KMS-11 (cell line): ENCODE measurements at regions not wholly inside any gene's neighbourhood (a gene's known extent, or its start where the extent isn't known, plus 50 kb on each side); places are given as distances from the start of the nearest gene placed in this dataset.

Experiments used
- H2AFZ ChIP-seq: fragments of 200-600 bp; sonication (generic); 2 replicates; pipeline ENCODE4 v1.6.1; 2016; ENCODE audit warnings: antibody characterized with exemption, mixed run types, low read depth
- H3K27ac ChIP-seq: fragments of 200-600 bp; sonication (generic); 2 replicates; pipeline ENCODE4 v1.6.1; 2016; ENCODE audit warnings: mild to moderate bottlenecking, mixed run types
- H3K27me3 ChIP-seq: fragments of 200-600 bp; sonication (generic); 2 replicates; pipeline ENCODE4 v1.6.1; 2017; ENCODE audit warnings: mild to moderate bottlenecking, low read depth, mixed run types, moderate library complexity; ENCODE audit not compliant: insufficient read depth
- H3K36me3 ChIP-seq: fragments of 200-600 bp; sonication (generic); 2 replicates; pipeline ENCODE4 v1.6.1; 2017; ENCODE audit warnings: mild to moderate bottlenecking, mixed run types; ENCODE audit not compliant: insufficient read depth
- H3K4me1 ChIP-seq: fragments of 200-600 bp; sonication (generic); 2 replicates; pipeline ENCODE4 v1.6.1; 2016; ENCODE audit warnings: mild to moderate bottlenecking, low read depth, mixed run types; ENCODE audit not compliant: poor library complexity, severe bottlenecking
- H3K4me2 ChIP-seq: fragments of 200-600 bp; sonication (generic); 2 replicates; pipeline ENCODE4 v1.7.0; 2016; ENCODE audit warnings: mild to moderate bottlenecking, mixed run types
- H3K4me3 ChIP-seq: fragments of 200-600 bp; sonication (generic); IDR thresholded peaks from 2 replicates; pipeline ENCODE4 v1.6.1; 2017; ENCODE audit warnings: low read depth, low read length, mixed read lengths; ENCODE audit not compliant: insufficient read depth
- H3K79me2 ChIP-seq: fragments of 200-600 bp; sonication (generic); 2 replicates; pipeline ENCODE4 v1.6.1; 2016; ENCODE audit warnings: low read depth, mixed run types; ENCODE audit not compliant: insufficient read depth
- H3K9ac ChIP-seq: fragments of 200-600 bp; sonication (generic); 2 replicates; pipeline ENCODE4 v1.6.1; 2016; ENCODE audit warnings: mild to moderate bottlenecking, mixed run types
- H4K20me1 ChIP-seq: fragments of 200-600 bp; sonication (generic); 2 replicates; pipeline ENCODE4 v1.6.1; 2016; ENCODE audit warnings: mild to moderate bottlenecking, mixed run types; ENCODE audit not compliant: insufficient read depth
- TF ChIP-seq, protein P1 (sequence below): fragments of 200-600 bp; sonication (generic); conservative IDR thresholded peaks from 2 replicates; pipeline ENCODE4 v1.6.1; 2017; ENCODE audit warnings: low read depth, mild to moderate bottlenecking, antibody characterized with exemption, low read length, moderate library complexity, mixed read lengths

DNA sequence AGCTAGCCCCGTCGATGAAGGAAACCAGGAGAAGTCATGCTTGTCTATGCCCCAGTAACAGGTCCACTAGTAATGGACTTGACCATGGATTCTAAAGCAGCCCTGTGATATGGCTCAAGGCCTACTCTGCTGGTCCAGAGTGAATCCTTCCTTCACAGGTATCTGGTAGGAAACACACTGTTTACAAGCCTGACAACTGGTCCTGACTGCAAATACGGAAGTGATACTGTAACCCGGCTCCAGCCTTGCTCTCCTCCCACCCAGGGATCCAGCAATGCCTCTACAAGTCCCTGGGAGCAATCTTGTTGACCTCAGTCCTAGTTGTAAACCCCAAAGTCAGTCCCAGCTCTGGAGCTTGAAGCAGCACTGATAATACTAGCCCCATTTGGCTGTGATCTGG lies 239.2 kb upstream of the GRID2 start:
- no peaks in the 10 kb centered on the region for H3K36me3 ChIP-seq
- H3K79me2 ChIP-seq: no peaks in the 10 kb centered on the region
- no peak overlapping the region for H3K4me2 ChIP-seq
- H3K27me3 ChIP-seq: no peaks in the 10 kb centered on the region
- H3K4me1 ChIP-seq: no peaks in the 10 kb centered on the region
- no peaks in the 10 kb centered on the region; the same call in 1 of the 2 replicates for H4K20me1 ChIP-seq
- H3K27ac ChIP-seq: no peak overlapping the region
- H3K9ac ChIP-seq: no peak overlapping the region
- H2AFZ ChIP-seq: no peak overlapping the region
- H3K4me3 ChIP-seq: no peak overlapping the region
- TF ChIP-seq, protein P1, sequence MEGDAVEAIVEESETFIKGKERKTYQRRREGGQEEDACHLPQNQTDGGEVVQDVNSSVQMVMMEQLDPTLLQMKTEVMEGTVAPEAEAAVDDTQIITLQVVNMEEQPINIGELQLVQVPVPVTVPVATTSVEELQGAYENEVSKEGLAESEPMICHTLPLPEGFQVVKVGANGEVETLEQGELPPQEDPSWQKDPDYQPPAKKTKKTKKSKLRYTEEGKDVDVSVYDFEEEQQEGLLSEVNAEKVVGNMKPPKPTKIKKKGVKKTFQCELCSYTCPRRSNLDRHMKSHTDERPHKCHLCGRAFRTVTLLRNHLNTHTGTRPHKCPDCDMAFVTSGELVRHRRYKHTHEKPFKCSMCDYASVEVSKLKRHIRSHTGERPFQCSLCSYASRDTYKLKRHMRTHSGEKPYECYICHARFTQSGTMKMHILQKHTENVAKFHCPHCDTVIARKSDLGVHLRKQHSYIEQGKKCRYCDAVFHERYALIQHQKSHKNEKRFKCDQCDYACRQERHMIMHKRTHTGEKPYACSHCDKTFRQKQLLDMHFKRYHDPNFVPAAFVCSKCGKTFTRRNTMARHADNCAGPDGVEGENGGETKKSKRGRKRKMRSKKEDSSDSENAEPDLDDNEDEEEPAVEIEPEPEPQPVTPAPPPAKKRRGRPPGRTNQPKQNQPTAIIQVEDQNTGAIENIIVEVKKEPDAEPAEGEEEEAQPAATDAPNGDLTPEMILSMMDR: no peak

GRCh38 chr4:92066485-92066884 lies 237.3 kb upstream of the GRID2 start:
- TF ChIP-seq, protein P1: no peak
- Histone ChIP-seq H3K4me2 (no peak overlapping the region), H3K4me3 (no peak overlapping the region), H3K36me3 (no peaks in the 10 kb centered on the region), H3K79me2 (no peaks in the 10 kb centered on the region), H3K27me3 (no peaks in the 10 kb centered on the region), H3K4me1 (no peaks in the 10 kb centered on the region), H2AFZ (no peak overlapping the region), H3K27ac (no peak overlapping the region), H4K20me1 (no peaks in the 10 kb centered on the region; the same call in 1 of the 2 replicates), H3K9ac (no peak overlapping the region; the same call in 1 of the 2 replicates)

DNA sequence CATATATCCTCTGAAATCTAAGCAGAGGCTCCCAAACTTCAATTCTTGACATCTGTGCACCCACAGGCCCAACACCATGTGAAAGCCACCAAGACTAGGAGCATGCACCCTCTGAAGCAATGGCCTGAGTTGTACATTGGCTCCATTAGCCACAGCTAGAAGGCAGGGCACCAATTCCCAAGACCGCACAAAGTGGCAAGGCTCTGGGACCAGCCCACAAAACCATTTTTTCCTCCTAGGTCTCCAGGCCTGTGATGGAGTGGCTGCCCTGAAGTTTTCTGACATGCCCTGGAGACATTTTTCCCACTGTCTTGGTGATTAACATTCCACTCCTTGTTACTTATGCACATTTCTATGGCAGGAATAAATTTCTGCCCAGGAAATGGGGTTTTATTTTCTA lies 232.2 kb upstream of the GRID2 start:
- TF ChIP-seq, protein P1: no peak
- Histone ChIP-seq H3K79me2 (no peaks in the 10 kb centered on the region), H4K20me1 (no peaks in the 10 kb centered on the region), H3K9ac (no peak overlapping the region), H2AFZ (no peak overlapping the region), H3K27me3 (no peaks in the 10 kb centered on the region), H3K4me1 (no peaks in the 10 kb centered on the region), H3K27ac (no peak overlapping the region), H3K4me3 (no peak overlapping the region), H3K36me3 (no peaks in the 10 kb centered on the region), H3K4me2 (no peak overlapping the region)

GRCh38 chr4:92074839-92075238 lies 228.9 kb upstream of the GRID2 start:
- Histone ChIP-seq H3K4me1 (no peaks in the 10 kb centered on the region), H3K27ac (no peak overlapping the region)
- TF ChIP-seq, protein P1: no peak

More at GRCh38 chr4:92074839-92075238, 228.9 kb upstream of the GRID2 start:
- no peaks in the 10 kb centered on the region for H3K79me2 ChIP-seq
- no peak overlapping the region for H3K4me3 ChIP-seq
- H3K36me3 ChIP-seq: no peaks in the 10 kb centered on the region
- no peaks in the 10 kb centered on the region for H4K20me1 ChIP-seq
- no peak overlapping the region for H3K4me2 ChIP-seq
- H2AFZ ChIP-seq: no peak overlapping the region
- H3K9ac ChIP-seq: no peak overlapping the region
- H3K27me3 ChIP-seq: no peaks in the 10 kb centered on the region
